GM20000 (cell line): ENCODE measurements at regions not wholly inside any gene's neighbourhood (a gene's known extent, or its start where the extent isn't known, plus 50 kb on each side); places are given as distances from the start of the nearest gene placed in this dataset.

Experiments used
- DNase-seq: peaks from one replicate; pipeline ENCODE4 v3.0.0; 2012; ENCODE audit warnings: low spot score
- CTCF ChIP-seq: IDR thresholded peaks from 2 replicates; pipeline ENCODE4 v1.5.1; 2012; ENCODE audit warnings: mild to moderate bottlenecking, control low read depth; ENCODE audit errors: extremely low read depth, missing control alignments

GRCh38 chrX:66328950-66329596 lies 165.0 kb downstream of the HEPH start:
- no peak for TF ChIP-seq CTCF
- no peak for DNase-seq

GRCh38 chrX:66360894-66361293 lies 196.8 kb downstream of the HEPH start:
- no peak for DNase-seq
- no peak for TF ChIP-seq CTCF

- no peak for DNase-seq
- no peak for TF ChIP-seq CTCF
Observed at GRCh38 chrX:66384722-66385121, 220.7 kb downstream of the HEPH start.

DNA sequence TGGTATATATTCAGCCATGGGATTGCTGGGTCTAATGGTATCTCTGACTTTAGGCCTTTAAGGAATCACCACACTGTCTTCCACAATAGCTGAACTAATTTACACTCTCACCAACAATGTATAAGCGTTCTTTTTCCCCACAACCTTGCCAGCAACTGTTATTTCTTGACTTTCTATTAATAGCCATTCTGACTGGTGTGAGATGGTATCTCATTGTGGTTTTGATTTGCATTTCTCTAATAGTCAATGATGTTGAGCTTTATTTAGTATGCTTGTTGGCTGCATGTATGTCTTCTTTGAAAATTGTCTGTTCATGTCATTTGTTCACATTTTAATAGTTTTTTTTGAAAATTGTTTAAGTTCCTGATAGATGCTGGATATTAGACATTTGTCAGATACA lies 235.2 kb downstream of the HEPH start:
- no peak for TF ChIP-seq CTCF
- DNase-seq, result no peak

DNA sequence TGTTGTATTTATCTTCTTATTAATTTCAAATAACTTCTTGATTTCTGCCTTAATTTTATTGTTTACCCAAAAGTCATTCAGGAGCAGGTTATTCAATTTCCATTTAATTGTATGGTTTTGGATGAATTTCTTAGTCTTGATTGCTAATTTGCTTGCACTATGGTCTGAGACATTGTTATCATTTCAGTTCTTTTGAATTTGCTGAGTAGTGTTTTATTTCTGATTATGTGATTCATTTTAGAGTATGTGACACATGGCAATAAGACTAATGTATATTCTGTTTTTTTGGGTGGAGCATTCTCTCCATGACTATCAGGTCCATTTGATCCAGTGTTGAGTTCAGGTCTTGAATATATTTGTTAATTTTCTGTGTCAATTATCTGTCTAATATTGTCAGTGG lies 236.7 kb downstream of the EDA2R start:
- DNase-seq, result no peak
- no peak for TF ChIP-seq CTCF

- DNase-seq, result peak; percentile 7
- no peak for TF ChIP-seq CTCF
Observed at GRCh38 chrX:66408507-66408906, 230.4 kb downstream of the EDA2R start.

DNA sequence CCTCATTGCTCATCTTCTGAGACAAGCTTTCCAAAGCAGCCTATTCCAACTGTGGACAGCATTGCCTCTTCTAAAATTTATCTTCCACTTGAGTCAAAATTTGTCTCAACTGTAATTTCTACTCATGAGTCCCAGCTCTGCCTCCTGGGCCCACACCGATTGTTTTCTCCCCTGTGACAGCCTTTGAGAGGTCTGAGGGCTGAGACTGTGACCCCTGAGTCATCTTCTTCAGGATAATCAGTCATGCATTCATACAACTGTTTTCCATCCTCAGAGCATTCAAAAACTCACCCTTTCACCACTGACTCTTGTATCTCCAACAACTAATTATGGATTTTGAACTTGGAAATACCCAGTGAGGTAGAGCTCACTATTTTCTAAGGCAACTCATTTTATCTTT lies 228.1 kb downstream of the EDA2R start:
- no peak for TF ChIP-seq CTCF
- no peak for DNase-seq
